ENCODE measurements at regions not wholly inside any gene's neighbourhood (a gene's known extent, or its start where the extent isn't known, plus 50 kb on each side); places are given as distances from the start of the nearest gene placed in this dataset.

GRCh38 chr1:221813887-221814286, 72.0 kb upstream of the DUSP10 start:
- DNase-seq (ENCODE audit: low spot score) = no peak

- no peak for DNase-seq (ENCODE audit: low spot score)
These were observed 71.2 kb upstream of the DUSP10 start for GRCh38 chr1:221812905-221813597.

DNA sequence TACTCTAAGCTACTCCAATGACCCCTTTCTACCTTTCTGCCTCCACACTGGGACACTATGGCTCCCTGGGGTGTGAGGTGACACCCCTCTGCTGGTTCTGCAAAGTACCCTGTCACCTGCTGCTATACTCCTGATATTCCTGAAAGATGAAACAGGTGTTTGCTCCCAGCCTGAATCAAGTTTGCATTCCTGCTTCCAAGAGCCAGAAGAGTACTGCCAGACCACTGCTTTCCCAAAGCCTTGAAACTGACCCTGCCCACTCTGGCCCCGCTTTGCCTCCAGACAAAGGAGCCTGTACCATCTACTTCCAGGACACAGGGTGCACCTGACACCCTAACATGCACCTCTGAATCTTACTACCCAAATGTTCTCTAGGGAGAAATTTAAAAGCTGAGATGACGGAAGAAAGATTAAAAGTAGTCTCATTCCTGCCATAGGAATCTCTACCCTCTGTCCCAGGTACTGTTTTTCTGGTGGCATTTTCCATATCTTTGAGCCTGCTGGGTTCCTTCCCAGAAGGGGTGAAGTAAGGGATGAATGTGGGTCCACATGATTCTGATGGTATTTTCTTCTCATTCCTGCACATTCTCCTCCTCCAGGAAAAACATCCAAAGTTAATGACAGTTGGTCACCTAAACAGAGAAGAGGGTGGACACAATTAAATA, 70.3 kb upstream of the DUSP10 start:
- DNase-seq (ENCODE audit: low spot score) = no peak

GRCh38 chr1:221810406-221810805, 68.5 kb upstream of the DUSP10 start:
- DNase-seq (ENCODE audit: low spot score) = no peak

DNA sequence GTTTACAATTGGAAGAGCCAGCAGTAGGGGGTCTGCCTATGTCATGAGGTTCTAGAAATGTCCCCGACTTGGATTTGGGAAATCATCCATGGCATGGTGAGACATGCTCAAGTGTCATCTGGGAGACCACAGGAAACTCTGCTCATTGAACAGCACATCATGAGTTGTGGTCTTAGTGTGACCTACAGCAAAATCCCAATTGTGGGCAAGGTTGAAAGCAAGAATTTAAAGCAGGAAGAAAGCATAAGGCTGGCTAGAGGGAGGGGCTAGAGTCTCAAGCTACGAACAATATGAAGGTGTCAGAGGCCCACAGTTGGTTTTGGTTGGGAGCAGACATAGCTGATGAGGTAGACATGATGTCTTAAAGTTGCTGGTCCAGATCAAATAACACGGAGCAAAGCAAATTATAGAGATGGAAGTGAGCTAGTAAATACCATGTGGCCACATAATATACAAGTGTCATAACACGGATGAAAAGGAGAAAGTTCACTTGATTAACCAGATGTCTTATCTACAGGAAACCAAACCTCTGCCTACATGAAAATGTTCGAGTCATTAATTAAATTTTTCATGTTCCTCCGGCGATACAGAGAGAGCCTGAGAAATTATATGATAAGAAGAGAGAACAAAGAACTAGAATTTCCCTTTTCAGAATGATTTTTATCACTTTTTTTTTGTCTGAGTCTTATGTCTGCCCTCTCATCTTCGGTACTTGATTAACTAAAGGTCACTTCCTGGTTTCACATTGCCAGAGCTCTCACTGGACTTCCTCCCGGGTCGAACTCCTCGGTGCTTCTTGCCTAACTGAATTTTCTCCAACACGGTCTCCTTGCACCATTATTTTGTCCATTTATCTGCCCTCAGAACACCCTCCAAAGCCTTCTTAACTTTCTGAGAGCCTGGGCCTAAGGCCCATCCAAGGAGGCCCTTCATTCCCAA, 67.5 kb upstream of the DUSP10 start:
- DNase-seq (ENCODE audit: low spot score) = no peak

- DNase-seq (ENCODE audit: low spot score) = no peak
These were observed 65.1 kb upstream of the DUSP10 start for GRCh38 chr1:221806984-221807383.

- no peak for DNase-seq (ENCODE audit: low spot score)
These were observed 64.3 kb upstream of the DUSP10 start for GRCh38 chr1:221806236-221806635.

GRCh38 chr1:221805121-221805520, 63.2 kb upstream of the DUSP10 start:
- no peak for DNase-seq (ENCODE audit: low spot score)

GRCh38 chr1:221804303-221804702, 62.4 kb upstream of the DUSP10 start:
- DNase-seq (ENCODE audit: low spot score) = no peak

- no peak for DNase-seq (ENCODE audit: low spot score)
These were observed 60.1 kb upstream of the DUSP10 start for GRCh38 chr1:221801773-221802516.

DNA sequence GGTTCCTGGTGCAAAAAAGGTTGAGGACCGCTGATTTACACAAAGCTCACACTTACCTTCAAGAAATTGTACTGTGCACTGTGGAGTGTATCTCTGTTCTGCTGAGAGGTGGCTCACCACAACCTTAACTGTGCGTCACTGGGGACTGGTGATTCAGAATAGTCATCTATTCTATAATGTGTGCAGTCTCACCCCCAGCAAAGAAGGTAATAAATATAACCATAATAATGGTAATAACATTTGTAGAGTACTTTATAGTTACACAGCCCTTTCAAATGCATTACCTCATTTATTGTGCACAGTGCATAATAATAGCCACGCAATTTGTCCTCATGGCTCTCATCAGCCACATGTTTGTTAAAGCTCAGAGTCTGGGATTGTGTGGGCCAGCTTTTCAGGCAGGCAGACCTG, 59.4 kb upstream of the DUSP10 start:
- DNase-seq (ENCODE audit: low spot score) = no peak

- DNase-seq (ENCODE audit: low spot score) = no peak
These were observed 58.9 kb upstream of the DUSP10 start for GRCh38 chr1:221800831-221801230.

DNA sequence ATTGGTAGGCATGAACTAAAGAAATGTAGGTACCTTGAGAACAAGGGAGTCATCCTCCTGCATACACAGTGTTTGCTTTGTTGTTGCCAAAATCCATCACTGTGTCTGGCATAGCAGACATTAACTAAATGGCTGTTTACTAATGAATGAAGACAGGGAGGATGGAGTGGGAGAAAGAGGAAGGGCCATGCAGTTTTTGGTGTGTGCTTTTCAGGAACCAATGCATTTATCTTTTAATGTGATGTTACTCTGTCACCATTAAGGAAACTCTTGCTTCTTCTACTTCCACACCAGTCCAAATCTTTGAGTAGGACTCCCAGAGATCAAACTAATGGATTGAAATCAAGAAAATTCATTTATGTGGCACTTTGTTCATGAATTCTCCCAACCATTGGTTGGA, 55.6 kb upstream of the DUSP10 start:
- no peak for DNase-seq (ENCODE audit: low spot score)

GRCh38 chr1:221796700-221797099, 54.8 kb upstream of the DUSP10 start:
- DNase-seq (ENCODE audit: low spot score) = no peak

DNA sequence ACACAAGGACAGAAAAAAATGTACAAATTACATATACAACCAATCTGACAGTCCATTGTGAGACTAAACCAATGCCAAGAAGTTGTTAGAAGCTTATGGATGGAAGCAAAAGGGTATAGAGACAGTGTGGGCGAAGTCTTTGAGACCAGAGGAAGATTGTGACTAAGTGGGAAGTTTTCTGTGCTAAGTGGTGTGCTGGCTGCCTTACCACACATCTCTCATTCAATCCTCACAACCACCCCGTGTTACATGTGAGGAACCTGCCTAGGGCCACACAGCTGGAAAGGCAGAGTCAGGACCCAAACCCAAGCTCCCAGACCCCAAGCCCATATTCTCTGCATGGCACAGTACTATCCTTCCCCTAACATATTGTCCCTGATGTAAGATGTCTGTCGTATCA, 53.5 kb upstream of the DUSP10 start:
- no peak for DNase-seq (ENCODE audit: low spot score)

DNA sequence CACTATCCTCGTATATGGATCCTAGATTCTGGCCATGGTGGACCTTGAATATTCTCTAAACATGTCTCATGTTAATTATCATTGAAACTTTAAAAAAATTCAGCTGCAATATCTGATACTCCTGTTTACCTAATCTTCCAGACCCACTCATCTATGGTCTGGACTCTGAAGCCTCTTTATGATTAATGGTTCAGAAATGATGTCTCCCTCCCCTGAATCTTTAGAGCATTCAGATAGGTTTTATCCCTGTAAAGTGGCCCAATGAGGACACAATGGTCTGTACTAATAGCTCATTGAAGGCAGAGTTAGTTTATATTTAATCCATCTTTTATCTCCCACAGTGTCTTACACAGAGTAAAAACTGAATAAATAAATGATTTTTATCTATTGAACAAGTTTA, 53.0 kb upstream of the DUSP10 start:
- DNase-seq (ENCODE audit: low spot score) = no peak

GRCh38 chr1:221794079-221794670, 52.3 kb upstream of the DUSP10 start:
- peak; percentile 40 for DNase-seq (ENCODE audit: low spot score)

DNA sequence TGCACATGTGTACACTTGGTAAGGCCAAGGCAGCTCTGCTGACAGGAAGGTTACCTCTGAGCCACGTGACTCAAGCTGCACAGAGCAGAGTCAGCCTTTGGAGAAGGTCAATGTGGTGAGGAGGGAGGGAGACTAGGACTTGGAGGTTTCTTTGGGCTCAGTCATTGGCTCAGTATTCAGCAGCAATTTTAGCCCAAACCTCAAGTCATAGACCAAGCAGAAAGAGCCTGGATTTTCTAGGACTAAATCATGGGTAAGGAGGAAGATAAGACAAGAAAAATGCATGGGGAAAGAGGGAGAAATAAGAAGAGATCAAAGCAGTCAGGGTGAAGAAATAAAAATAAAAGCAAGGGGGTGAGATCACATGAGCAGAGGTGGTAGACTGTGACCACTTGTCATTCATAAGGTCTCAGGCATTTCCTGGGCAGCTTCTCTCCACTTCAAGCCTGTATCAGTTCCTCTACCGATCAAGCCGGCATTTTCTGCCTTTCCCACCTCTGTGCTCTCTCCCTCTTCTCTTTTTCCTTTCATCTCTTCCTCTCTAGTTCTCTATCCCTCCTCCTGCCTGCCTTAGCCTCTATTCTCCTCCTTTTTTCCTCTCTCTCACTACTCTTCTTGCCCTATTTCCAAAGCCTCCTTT, 51.7 kb upstream of the DUSP10 start:
- DNase-seq (ENCODE audit: low spot score) = no peak

- DNase-seq (ENCODE audit: low spot score) = no peak
These were observed 50.0 kb upstream of the DUSP10 start for GRCh38 chr1:221791846-221792245.

Measured in H4 (cell line).